Left lung (tissue), 4 donors: ENCODE measurements at regions not wholly inside any gene's neighbourhood (a gene's known extent, or its start where the extent isn't known, plus 50 kb on each side); places are given as distances from the start of the nearest gene placed in this dataset.

Experiments used
- ATAC-seq: fragments of 200-7000 bp; cut with Tn5 transposase; one replicate; pipeline ENCODE4 v1.9.1; 2020; ENCODE audit warnings: moderate library complexity
- DNase-seq, 4 donors: peaks; one replicate each; pipeline ENCODE4 v3.0.0-alpha.2; 2013 to 2020
- H3K27ac ChIP-seq, 2 donors: fragments of 200-600 bp; sonication (generic) in 1 of 2; one replicate each; pipeline versions ENCODE4 v1.5.0 to v1.8.0; 2020 to 2021
- H3K27me3 ChIP-seq, 2 donors: fragments of 200-600 bp; sonication (generic) in 1 of 2; one replicate each; pipeline versions ENCODE4 v1.5.0 to v1.8.0; 2020 to 2021
- H3K36me3 ChIP-seq, 2 donors: fragments of 200-600 bp; sonication (generic) in 1 of 2; one replicate each; pipeline versions ENCODE4 v1.5.0 to v1.8.0; 2020 to 2021
- H3K4me1 ChIP-seq, 2 donors: fragments of 200-600 bp; one replicate each; pipeline ENCODE4 v1.8.0; 2021
- H3K4me3 ChIP-seq, 2 donors: fragments of 200-600 bp; sonication (generic) in 1 of 2; one replicate each; pipeline versions ENCODE4 v1.5.0 to v1.8.0; 2020 to 2021; ENCODE audit warnings: mild to moderate bottlenecking in 1 of 2
- H3K9me3 ChIP-seq, 2 donors: fragments of 200-600 bp; sonication (generic) in 1 of 2; one replicate each; pipeline versions ENCODE4 v1.5.0 to v1.8.0; 2020 to 2021
- intact Hi-C, 2 donors: fragments of 100-400 bp; cut with DNase I; formaldehyde crosslinking; loops; one replicate each; pipeline versions ENCODE4 v1.11.2 to v1.14.2; 2022
- TF ChIP-seq, protein P1 (sequence below), 2 donors: fragments of 200-600 bp; sonication (generic) in 1 of 2; IDR thresholded peaks; one replicate each; pipeline versions ENCODE4 v1.5.0 to v1.8.0; 2021; ENCODE audit warnings: antibody characterized with exemption in 2 of 2
- donor health status: DM: no; HTN: yes; CAD: no.
- donor health status: DM: no; HTN: no; CAD: no.

DNA sequence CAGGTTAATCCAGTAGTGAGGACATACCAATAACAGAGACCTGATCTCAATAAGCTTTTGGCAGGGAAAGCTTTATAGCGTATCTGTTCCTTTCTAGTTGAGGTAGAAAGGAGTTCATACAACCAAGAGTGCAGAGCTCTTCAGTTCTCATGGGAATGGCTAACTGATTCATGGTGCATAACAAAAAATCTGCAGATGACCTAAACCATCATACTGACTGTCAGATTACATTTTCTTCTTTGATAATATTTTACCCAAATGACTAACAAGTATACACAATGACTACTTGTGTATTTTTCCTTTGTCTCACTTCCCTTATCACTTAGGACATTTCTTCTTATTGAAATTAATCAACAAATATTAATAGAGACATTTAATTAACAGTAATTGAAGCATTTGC, 140.0 kb upstream of the SERTAD2 start:
- ATAC-seq (no peak), DNase-seq (no peak)
- Histone ChIP-seq H3K4me3 (no peak overlapping the region), H3K36me3 (no peaks in the 10 kb centered on the region), H3K4me1 (peaks cover 5 to 12% of the 10 kb centered on the region in 2 donors), H3K9me3 (no peaks in the 10 kb centered on the region), H3K27me3 (no peaks in the 10 kb centered on the region), H3K27ac (no peak overlapping the region)
- intact Hi-C loops: no loop called here
- TF ChIP-seq, protein P1, sequence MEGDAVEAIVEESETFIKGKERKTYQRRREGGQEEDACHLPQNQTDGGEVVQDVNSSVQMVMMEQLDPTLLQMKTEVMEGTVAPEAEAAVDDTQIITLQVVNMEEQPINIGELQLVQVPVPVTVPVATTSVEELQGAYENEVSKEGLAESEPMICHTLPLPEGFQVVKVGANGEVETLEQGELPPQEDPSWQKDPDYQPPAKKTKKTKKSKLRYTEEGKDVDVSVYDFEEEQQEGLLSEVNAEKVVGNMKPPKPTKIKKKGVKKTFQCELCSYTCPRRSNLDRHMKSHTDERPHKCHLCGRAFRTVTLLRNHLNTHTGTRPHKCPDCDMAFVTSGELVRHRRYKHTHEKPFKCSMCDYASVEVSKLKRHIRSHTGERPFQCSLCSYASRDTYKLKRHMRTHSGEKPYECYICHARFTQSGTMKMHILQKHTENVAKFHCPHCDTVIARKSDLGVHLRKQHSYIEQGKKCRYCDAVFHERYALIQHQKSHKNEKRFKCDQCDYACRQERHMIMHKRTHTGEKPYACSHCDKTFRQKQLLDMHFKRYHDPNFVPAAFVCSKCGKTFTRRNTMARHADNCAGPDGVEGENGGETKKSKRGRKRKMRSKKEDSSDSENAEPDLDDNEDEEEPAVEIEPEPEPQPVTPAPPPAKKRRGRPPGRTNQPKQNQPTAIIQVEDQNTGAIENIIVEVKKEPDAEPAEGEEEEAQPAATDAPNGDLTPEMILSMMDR (IDR thresholded peaks at IDR 0.05): no peak

DNA sequence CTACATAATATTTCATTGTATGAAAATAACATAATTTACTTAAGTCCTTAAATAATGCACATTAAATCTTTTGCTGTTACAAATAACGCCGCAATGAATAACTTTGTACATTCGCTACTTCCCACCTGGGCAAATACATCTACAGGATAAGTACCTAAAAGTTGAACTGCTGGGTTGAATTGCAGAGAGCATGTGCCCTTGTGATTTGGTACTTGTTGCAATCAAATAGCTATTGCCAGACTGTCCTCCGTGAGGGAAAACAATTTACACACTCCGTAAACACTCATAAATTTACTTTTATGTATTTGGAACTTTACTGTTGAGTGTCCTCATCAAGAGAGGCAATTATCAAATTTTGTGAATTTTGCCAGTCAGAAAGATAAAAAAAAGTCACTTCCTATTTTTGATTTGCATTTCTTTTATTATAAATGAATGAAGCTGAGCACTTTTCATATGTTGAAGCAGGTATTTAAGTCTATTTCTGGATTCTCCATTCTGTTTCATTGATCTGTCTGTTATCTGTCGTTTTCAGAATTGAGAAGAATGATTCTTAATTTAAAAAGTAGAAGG, 140.8 kb upstream of the SERTAD2 start:
- Histone ChIP-seq H3K27me3 (no peaks in the 10 kb centered on the region), H3K9me3 (no peaks in the 10 kb centered on the region), H3K27ac (no peak overlapping the region), H3K4me3 (no peak overlapping the region), H3K4me1 (peaks cover 5 to 12% of the 10 kb centered on the region in 2 donors), H3K36me3 (no peaks in the 10 kb centered on the region)
- intact Hi-C loops: no loop called here
- TF ChIP-seq, protein P1 (IDR thresholded peaks at IDR 0.05): no peak
- ATAC-seq: peak; percentile 51
- no peak for DNase-seq

DNA sequence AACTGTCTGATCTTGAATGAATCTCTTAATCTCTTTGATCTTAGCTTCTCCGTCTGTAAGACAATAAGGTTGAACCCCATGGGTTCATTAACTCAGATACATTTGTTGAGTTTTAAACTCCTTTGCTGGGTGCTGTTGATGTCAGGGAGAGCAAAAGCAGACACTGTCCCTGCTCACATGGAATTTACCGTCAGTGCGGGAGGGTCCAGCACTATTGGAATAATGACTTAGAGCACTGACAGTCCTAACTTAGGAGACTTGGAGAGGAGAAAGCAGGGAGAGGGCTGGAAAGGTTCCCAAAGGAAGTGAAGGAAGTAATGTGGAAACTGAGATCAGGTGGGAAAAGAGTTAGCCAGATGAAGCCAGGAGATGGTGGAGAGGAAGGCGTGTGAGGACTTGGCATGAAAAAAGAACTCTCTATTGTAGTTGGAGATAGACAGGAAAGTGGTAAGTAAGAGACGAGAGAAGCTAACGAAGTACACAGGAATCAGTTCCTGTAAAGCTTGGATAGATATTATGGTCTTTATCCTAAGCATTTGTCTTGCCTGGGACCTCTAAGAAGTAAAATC, 141.4 kb upstream of the SERTAD2 start:
- no peak for ATAC-seq

DNA sequence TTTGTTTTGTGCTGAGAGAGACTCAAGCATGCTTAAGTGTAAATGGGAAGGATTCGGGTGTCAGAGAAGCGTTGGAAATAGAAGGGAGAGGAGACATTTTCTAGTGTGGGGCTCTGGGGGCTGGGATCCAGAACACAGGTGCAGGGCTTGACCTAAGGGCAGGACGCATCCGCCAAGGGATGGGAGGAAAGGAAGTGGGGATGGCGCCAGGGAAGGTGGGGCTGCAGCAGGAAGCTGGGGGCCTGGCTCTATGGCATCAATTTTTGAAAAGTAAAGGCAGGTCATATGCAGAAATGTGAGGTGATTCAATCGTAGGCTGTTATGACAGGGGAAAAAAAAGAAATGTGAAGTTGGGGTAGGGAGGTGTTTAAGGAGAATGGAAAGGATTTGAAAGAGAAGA, 143.2 kb upstream of the SERTAD2 start:
- Histone ChIP-seq H3K27me3 (no peaks in the 10 kb centered on the region), H3K9me3 (no peaks in the 10 kb centered on the region), H3K4me3 (no peak overlapping the region), H3K36me3 (no peaks in the 10 kb centered on the region), H3K27ac (no peak overlapping the region), H3K4me1 (peaks cover 5 to 12% of the 10 kb centered on the region in 2 donors)
- no peak for DNase-seq
- TF ChIP-seq, protein P1 (IDR thresholded peaks at IDR 0.05): no peak
- no peak for ATAC-seq
- intact Hi-C loops: no loop called here

More for the DNA sequence above, 141.4 kb upstream of the SERTAD2 start:
- H3K36me3 ChIP-seq: no peaks in the 10 kb centered on the region
- intact Hi-C loops: no loop called here
- H3K9me3 ChIP-seq: no peaks in the 10 kb centered on the region
- TF ChIP-seq, protein P1 (IDR thresholded peaks at IDR 0.05): no peak
- DNase-seq: no peak
- H3K4me1 ChIP-seq: peaks cover 5 to 12% of the 10 kb centered on the region in 2 donors
- H3K4me3 ChIP-seq: no peak overlapping the region
- no peaks in the 10 kb centered on the region for H3K27me3 ChIP-seq
- H3K27ac ChIP-seq: no peak overlapping the region

DNA sequence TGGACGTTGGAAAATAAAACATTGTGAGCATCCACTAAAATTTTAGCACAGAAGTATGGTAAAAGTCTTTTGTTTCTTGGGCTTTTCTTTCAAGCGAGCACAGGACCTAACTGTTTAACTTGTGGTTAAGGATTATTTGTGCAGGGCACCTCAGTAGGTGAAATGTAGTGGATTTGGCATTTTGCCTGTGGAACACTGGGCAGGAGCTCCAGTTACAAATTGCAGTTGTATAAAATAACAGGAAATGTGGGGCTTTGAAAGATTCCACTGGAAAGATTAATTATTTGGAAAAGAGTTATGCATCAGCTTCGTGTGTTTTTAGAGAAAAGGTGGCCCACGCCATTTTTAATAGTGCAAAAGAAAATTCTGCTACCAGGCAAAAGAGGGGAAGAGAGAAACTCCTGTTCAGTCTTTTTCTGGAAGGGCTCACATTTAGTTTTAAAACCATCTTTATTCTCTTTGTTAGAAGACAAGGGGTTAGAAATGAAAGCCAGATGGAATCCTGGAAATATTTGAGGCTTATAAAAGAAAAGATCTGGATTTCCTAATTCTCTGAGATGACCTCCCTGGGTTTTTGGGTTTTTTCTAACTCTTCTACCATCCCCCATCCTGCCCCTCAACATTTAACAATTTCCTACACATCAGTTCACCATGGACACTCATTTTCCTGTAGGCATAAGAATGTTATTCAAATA, 144.3 kb upstream of the SERTAD2 start:
- no peak overlapping the region for H3K4me3 ChIP-seq
- peaks cover 5 to 12% of the 10 kb centered on the region in 2 donors for H3K4me1 ChIP-seq
- DNase-seq: peak in 1 of 4 donors; percentile 75
- H3K27ac ChIP-seq: no peak overlapping the region
- H3K27me3 ChIP-seq: no peaks in the 10 kb centered on the region
- TF ChIP-seq, protein P1 (IDR thresholded peaks at IDR 0.05): no peak
- no peaks in the 10 kb centered on the region for H3K36me3 ChIP-seq
- no peaks in the 10 kb centered on the region for H3K9me3 ChIP-seq
- intact Hi-C loops: no loop called here
- ATAC-seq: peak; percentile 85
